SK-N-MC (cell line): ENCODE measurements at regions not wholly inside any gene's neighbourhood (a gene's known extent, or its start where the extent isn't known, plus 50 kb on each side); places are given as distances from the start of the nearest gene placed in this dataset.

Source experiments
- DNase-seq: peaks from one replicate; pipeline ENCODE4 v3.0.0-alpha.2; 2011; ENCODE audit warnings: low read depth, low spot score
- H3K27ac ChIP-seq: fragments of 200-600 bp; sonication (generic); 2 replicates; pipeline ENCODE4 v1.5.1; 2016; ENCODE audit warnings: mixed run types
- H3K36me3 ChIP-seq: fragments of 200-600 bp; sonication (generic); 2 replicates; pipeline ENCODE4 v1.6.1; 2017; ENCODE audit warnings: antibody characterized with exemption, low read length, mixed read lengths; ENCODE audit not compliant: insufficient read depth
- H3K4me3 ChIP-seq: fragments of 200-600 bp; sonication (generic); 2 replicates; pipeline ENCODE4 v1.5.1; 2016
- H3K9ac ChIP-seq: fragments of 200-600 bp; sonication (generic); 2 replicates; pipeline ENCODE4 v1.8.0; 2017; ENCODE audit warnings: mixed run types, mixed read lengths; ENCODE audit not compliant: insufficient read length
- H3K9me3 ChIP-seq: fragments of 200-600 bp; sonication (generic); 2 replicates; pipeline ENCODE4 v1.6.1; 2017; ENCODE audit warnings: low read depth, mild to moderate bottlenecking, antibody characterized with exemption, low read length, moderate library complexity, mixed read lengths
- EZH2 ChIP-seq: fragments of 200-600 bp; sonication (generic); IDR thresholded peaks from one replicate; pipeline ENCODE4 v1.6.1; 2017; ENCODE audit warnings: antibody characterized with exemption
- FOXP2 ChIP-seq: optimal IDR thresholded peaks from 2 replicates; pipeline ENCODE3; 2011; ENCODE audit warnings: mild to moderate bottlenecking, moderate library complexity; ENCODE audit not compliant: insufficient read depth; ENCODE audit errors: extremely low read length, control extremely low read depth
- POLR2AphosphoS5 ChIP-seq: IDR thresholded peaks from 2 replicates; pipeline ENCODE4 v1.6.1; 2012; ENCODE audit warnings: mild to moderate bottlenecking, low read depth, low read length, borderline replicate concordance

GRCh38 chr2:59012971-59013370, 771.8 kb upstream of the FANCL start:
- no peak overlapping the region for H3K4me3 ChIP-seq
- no peaks in the 10 kb centered on the region for H3K36me3 ChIP-seq
- no peak overlapping the region for H3K27ac ChIP-seq
- TF ChIP-seq FOXP2, result no peak
- TF ChIP-seq EZH2, result no peak
- TF ChIP-seq POLR2AphosphoS5, result no peak
- no peak overlapping the region for H3K9ac ChIP-seq
- DNase-seq, result no peak
- H3K9me3 ChIP-seq, result no peaks in the 10 kb centered on the region

DNA sequence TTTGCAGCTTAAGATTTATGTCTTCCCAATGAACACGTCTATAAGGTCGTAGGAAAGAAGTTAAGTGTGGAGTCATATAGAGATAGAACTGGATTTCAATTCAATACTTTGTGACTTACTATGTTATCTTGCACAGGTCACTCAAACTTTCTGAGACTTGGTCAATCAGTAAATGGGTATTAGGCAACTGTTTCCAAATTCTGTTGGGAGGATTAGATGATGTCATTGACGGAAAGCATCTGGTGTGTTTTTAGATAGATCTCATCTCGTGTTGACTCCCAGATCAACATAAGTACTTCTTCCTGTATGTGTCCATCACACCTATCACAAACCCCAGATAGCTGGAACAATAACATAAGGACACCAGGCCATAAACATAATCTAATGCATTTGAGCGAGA, 771.1 kb upstream of the FANCL start:
- H3K36me3 ChIP-seq, result no peaks in the 10 kb centered on the region
- DNase-seq, result no peak
- H3K9ac ChIP-seq, result no peak overlapping the region
- H3K9me3 ChIP-seq, result no peaks in the 10 kb centered on the region
- TF ChIP-seq POLR2AphosphoS5 (no peak), EZH2 (no peak), FOXP2 (no peak)
- no peak overlapping the region for H3K4me3 ChIP-seq
- no peak overlapping the region for H3K27ac ChIP-seq

- Histone ChIP-seq H3K27ac (no peak overlapping the region), H3K36me3 (no peaks in the 10 kb centered on the region), H3K9me3 (no peaks in the 10 kb centered on the region), H3K4me3 (no peak overlapping the region), H3K9ac (no peak overlapping the region)
- TF ChIP-seq POLR2AphosphoS5 (no peak), EZH2 (no peak), FOXP2 (no peak)
- no peak for DNase-seq
Observed at GRCh38 chr2:59008950-59009349, 767.8 kb upstream of the FANCL start.

DNA sequence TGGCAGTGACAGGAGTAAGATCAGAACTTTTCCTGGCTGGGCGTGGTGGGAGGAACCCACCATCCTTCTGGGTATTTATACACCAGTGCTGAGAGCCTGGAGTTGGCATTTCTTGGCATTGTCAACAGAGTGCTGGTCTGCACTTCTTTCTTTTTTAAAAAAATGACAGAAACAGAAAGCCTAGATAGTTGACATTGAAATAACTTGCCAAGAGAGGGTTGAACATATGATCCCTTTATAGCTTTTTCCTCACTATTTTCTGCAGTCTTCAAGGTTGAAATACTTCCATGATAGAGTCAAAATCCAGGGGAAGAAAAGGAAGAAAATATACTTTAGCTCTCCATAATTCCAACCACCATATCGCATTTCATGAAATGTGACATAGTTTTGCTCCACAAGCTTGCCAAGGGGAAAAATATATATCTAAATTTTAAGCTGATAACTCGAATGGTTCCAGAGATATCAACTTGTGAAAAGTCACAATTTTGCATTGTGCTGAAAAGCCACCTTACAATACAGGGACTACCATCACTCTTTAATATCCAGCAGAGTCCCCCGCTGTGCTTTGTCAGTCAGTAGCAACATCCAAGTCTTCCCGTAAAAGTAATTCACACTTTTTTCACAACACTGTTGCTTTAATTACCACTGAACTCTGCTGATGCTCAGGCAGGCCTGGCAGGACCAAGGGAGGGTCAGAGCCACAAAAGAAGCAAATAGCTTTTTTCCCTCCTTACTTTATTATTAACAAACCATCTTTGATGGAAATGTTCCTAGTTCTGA, 764.9 kb upstream of the FANCL start:
- no peak for DNase-seq
- no peak for TF ChIP-seq EZH2
- TF ChIP-seq FOXP2, result no peak
- no peak for TF ChIP-seq POLR2AphosphoS5
- H3K36me3 ChIP-seq, result no peaks in the 10 kb centered on the region

GRCh38 chr2:59004621-59005020, 763.5 kb upstream of the FANCL start:
- Histone ChIP-seq H3K36me3 (no peaks in the 10 kb centered on the region), H3K9ac (no peak overlapping the region), H3K9me3 (no peaks in the 10 kb centered on the region), H3K27ac (no peak overlapping the region), H3K4me3 (no peak overlapping the region)
- no peak for DNase-seq
- TF ChIP-seq EZH2, result no peak
- no peak for TF ChIP-seq POLR2AphosphoS5
- no peak for TF ChIP-seq FOXP2

More for the DNA sequence above, 764.9 kb upstream of the FANCL start:
- no peaks in the 10 kb centered on the region for H3K9me3 ChIP-seq
- H3K4me3 ChIP-seq, result no peak overlapping the region
- H3K27ac ChIP-seq, result no peak overlapping the region
- H3K9ac ChIP-seq, result no peak overlapping the region

- no peak overlapping the region for H3K27ac ChIP-seq
- no peak overlapping the region for H3K4me3 ChIP-seq
- H3K36me3 ChIP-seq, result no peaks in the 10 kb centered on the region
- H3K9me3 ChIP-seq, result no peaks in the 10 kb centered on the region
- no peak for DNase-seq
- TF ChIP-seq POLR2AphosphoS5, result no peak
- TF ChIP-seq FOXP2, result no peak
- no peak for TF ChIP-seq EZH2
- no peak overlapping the region for H3K9ac ChIP-seq
Observed at GRCh38 chr2:59000796-59001195, 759.7 kb upstream of the FANCL start.

- TF ChIP-seq POLR2AphosphoS5 (no peak), FOXP2 (no peak), EZH2 (no peak)
- DNase-seq, result no peak
- H3K36me3 ChIP-seq, result no peaks in the 10 kb centered on the region
- no peak overlapping the region for H3K4me3 ChIP-seq
- no peak overlapping the region for H3K9ac ChIP-seq
- no peaks in the 10 kb centered on the region for H3K9me3 ChIP-seq
- H3K27ac ChIP-seq, result no peak overlapping the region
Observed at GRCh38 chr2:58992062-58992706, 751.1 kb upstream of the FANCL start.

- no peak overlapping the region for H3K9ac ChIP-seq
- no peaks in the 10 kb centered on the region for H3K9me3 ChIP-seq
- H3K36me3 ChIP-seq, result no peaks in the 10 kb centered on the region
- no peak for TF ChIP-seq POLR2AphosphoS5
- TF ChIP-seq EZH2, result no peak
- TF ChIP-seq FOXP2, result no peak
- H3K4me3 ChIP-seq, result no peak overlapping the region
- H3K27ac ChIP-seq, result no peak overlapping the region
- no peak for DNase-seq
Observed at GRCh38 chr2:58991357-58991756, 750.2 kb upstream of the FANCL start.

GRCh38 chr2:58985541-58985940, 744.4 kb upstream of the FANCL start:
- no peak overlapping the region for H3K27ac ChIP-seq
- TF ChIP-seq FOXP2, result no peak
- no peak for TF ChIP-seq EZH2
- TF ChIP-seq POLR2AphosphoS5, result no peak
- H3K36me3 ChIP-seq, result no peaks in the 10 kb centered on the region
- H3K4me3 ChIP-seq, result no peak overlapping the region
- no peaks in the 10 kb centered on the region for H3K9me3 ChIP-seq
- H3K9ac ChIP-seq, result no peak overlapping the region
- no peak for DNase-seq
